Vagina (tissue), 2 donors: ENCODE measurements at regions not wholly inside any gene's neighbourhood (a gene's known extent, or its start where the extent isn't known, plus 50 kb on each side); places are given as distances from the start of the nearest gene placed in this dataset.

Experiments used
- POLR2A ChIP-seq, 2 donors: fragments of 450-650 bp; IDR thresholded peaks; one replicate each; pipeline ENCODE4 v1.6.1; 2017; ENCODE audit warnings: antibody characterized with exemption in 2 of 2, mild to moderate bottlenecking in 2 of 2, moderate library complexity in 2 of 2
- POLR2AphosphoS5 ChIP-seq, 2 donors: sonication (generic); formaldehyde crosslinking; IDR thresholded peaks; one replicate each; pipeline ENCODE4 v1.9.0; 2017; ENCODE audit warnings: antibody characterized with exemption in 2 of 2, mild to moderate bottlenecking in 2 of 2, low read depth in 1 of 2; ENCODE audit not compliant: insufficient read depth in 1 of 2
- TF ChIP-seq, protein P1 (sequence below), 3 experiments: fragments of 450-650 bp in 2 of 3; fragments of 200-600 bp in 1 of 3; sonication (generic) in 1 of 3; IDR thresholded peaks; one replicate each; pipeline ENCODE4 v1.5.1; 2017 to 2019; ENCODE audit warnings: antibody characterized with exemption in 3 of 3, mild to moderate bottlenecking in 2 of 3, moderate library complexity in 2 of 3

DNA sequence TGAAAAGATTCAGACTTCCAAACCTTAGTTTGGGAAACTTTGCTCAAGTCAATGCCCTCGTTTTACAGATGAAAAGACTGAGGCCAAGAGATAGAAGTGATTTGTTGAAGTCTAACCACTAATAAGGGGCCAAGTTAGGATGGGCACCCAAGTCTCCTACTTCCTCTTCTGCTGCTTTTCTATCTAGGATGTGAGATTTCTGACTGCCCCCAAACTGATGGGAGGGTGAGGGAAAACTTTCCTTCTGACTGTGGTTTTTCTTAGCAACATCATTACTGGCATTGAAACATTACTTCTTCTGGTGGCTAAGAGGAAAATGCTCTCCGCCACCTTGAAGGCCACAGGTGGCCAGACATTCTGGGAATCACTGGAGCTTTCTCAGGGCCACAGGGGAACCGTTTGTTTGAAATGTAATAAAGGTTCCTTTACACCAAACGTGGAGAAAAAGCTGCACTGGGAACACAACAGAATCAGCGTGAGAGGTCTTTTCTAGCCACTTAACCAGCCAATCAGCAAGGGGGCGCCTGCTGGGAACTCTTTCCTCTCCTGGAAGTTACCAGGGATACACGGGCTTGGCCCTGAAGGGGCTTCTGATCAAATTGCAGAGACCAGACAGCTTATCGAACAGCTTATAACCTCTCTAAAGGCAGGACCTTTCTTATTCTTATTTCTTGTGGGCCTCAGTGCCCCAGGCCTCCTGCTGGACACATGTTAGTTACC lies 115.9 kb upstream of the TEX13D start:
- TF ChIP-seq, protein P1, sequence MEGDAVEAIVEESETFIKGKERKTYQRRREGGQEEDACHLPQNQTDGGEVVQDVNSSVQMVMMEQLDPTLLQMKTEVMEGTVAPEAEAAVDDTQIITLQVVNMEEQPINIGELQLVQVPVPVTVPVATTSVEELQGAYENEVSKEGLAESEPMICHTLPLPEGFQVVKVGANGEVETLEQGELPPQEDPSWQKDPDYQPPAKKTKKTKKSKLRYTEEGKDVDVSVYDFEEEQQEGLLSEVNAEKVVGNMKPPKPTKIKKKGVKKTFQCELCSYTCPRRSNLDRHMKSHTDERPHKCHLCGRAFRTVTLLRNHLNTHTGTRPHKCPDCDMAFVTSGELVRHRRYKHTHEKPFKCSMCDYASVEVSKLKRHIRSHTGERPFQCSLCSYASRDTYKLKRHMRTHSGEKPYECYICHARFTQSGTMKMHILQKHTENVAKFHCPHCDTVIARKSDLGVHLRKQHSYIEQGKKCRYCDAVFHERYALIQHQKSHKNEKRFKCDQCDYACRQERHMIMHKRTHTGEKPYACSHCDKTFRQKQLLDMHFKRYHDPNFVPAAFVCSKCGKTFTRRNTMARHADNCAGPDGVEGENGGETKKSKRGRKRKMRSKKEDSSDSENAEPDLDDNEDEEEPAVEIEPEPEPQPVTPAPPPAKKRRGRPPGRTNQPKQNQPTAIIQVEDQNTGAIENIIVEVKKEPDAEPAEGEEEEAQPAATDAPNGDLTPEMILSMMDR (IDR thresholded peaks at IDR 0.05): no peak
- no peak for TF ChIP-seq POLR2A (IDR thresholded peaks at IDR 0.05)
- TF ChIP-seq POLR2AphosphoS5 (IDR thresholded peaks at IDR 0.05; ENCODE audit: insufficient read depth in 1 of 2, low read depth in 1 of 2): no peak
